H9 (cell line): ENCODE measurements at regions not wholly inside any gene's neighbourhood (a gene's known extent, or its start where the extent isn't known, plus 50 kb on each side); places are given as distances from the start of the nearest gene placed in this dataset.

ENCODE experiments used
- DNase-seq: peaks from one replicate; pipeline ENCODE4 v3.0.0-alpha.2; 2017
- H2AFZ ChIP-seq: one replicate; pipeline ENCODE4 v1.6.1; 2013; ENCODE audit warnings: mild to moderate bottlenecking, low read length, control low read depth, moderate library complexity
- H2AK5ac ChIP-seq: 2 replicates; pipeline ENCODE4 v1.6.1; 2013; ENCODE audit warnings: low read length, control low read depth, mixed read lengths; ENCODE audit not compliant: insufficient read length
- H2BK120ac ChIP-seq: one replicate; pipeline ENCODE4 v1.6.1; 2013; ENCODE audit warnings: low read depth, mild to moderate bottlenecking, low read length, control low read depth, inconsistent platforms; ENCODE audit not compliant: poor library complexity, severe bottlenecking
- H2BK12ac ChIP-seq: 2 replicates; pipeline ENCODE4 v1.6.1; 2013; ENCODE audit warnings: low read length, control low read depth, mixed read lengths, low read depth; ENCODE audit not compliant: insufficient read length
- H2BK15ac ChIP-seq: 2 replicates; pipeline ENCODE4 v1.6.1; 2013; ENCODE audit warnings: low read depth, low read length, control low read depth
- H2BK20ac ChIP-seq: one replicate; pipeline ENCODE4 v1.6.1; 2013; ENCODE audit warnings: low read depth, mild to moderate bottlenecking, low read length, control low read depth, inconsistent platforms; ENCODE audit not compliant: poor library complexity, severe bottlenecking
- H2BK5ac ChIP-seq: 2 replicates; pipeline ENCODE4 v1.6.1; 2013; ENCODE audit warnings: low read length, control low read depth, mixed read lengths; ENCODE audit not compliant: insufficient read length
- H3K14ac ChIP-seq: 2 replicates; pipeline ENCODE4 v1.6.1; 2013; ENCODE audit warnings: low read length, control low read depth; ENCODE audit not compliant: insufficient read depth
- H3K18ac ChIP-seq: 2 replicates; pipeline ENCODE4 v1.6.1; 2013; ENCODE audit warnings: low read depth, mild to moderate bottlenecking, mixed read lengths, low read length, control low read depth; ENCODE audit not compliant: insufficient read length
- H3K23ac ChIP-seq: 2 replicates; pipeline ENCODE4 v1.6.1; 2013; ENCODE audit warnings: low read length, control low read depth, mixed read lengths, low read depth; ENCODE audit not compliant: insufficient read length
- H3K23me2 ChIP-seq: 2 replicates; pipeline ENCODE4 v1.6.1; 2013; ENCODE audit warnings: low read depth, mild to moderate bottlenecking, mixed read lengths, low read length, control low read depth; ENCODE audit not compliant: insufficient read length, poor library complexity, severe bottlenecking
- H3K27ac ChIP-seq: 2 replicates; pipeline ENCODE4 v1.5.1; 2013; ENCODE audit warnings: low read length, control low read depth, mixed read lengths, low read depth; ENCODE audit not compliant: insufficient read length
- H3K27me3 ChIP-seq: 2 replicates; pipeline ENCODE4 v1.6.1; 2013; ENCODE audit warnings: low read length, control low read depth, inconsistent platforms; ENCODE audit not compliant: insufficient read depth
- H3K4ac ChIP-seq: 2 replicates; pipeline ENCODE4 v1.6.1; 2013; ENCODE audit warnings: low read depth, mild to moderate bottlenecking, control low read depth, inconsistent platforms, low read length, moderate library complexity
- H3K4me1 ChIP-seq: 2 replicates; pipeline ENCODE4 v1.6.1; 2013; ENCODE audit warnings: low read length, control low read depth, inconsistent platforms; ENCODE audit not compliant: insufficient read depth
- H3K4me2 ChIP-seq: 2 replicates; pipeline ENCODE4 v1.6.1; 2013; ENCODE audit warnings: low read length, control low read depth, mixed read lengths; ENCODE audit not compliant: insufficient read length, insufficient read depth
- H3K56ac ChIP-seq: 2 replicates; pipeline ENCODE4 v1.6.1; 2013; ENCODE audit warnings: low read depth, mild to moderate bottlenecking, mixed read lengths, low read length, control low read depth; ENCODE audit not compliant: insufficient read length
- H3K79me1 ChIP-seq: 2 replicates; pipeline ENCODE4 v1.6.1; 2013; ENCODE audit warnings: low read depth, mild to moderate bottlenecking, moderate library complexity, low read length, control low read depth, inconsistent platforms; ENCODE audit not compliant: insufficient read depth, poor library complexity, severe bottlenecking
- H3K79me2 ChIP-seq: 2 replicates; pipeline ENCODE4 v1.6.1; 2013; ENCODE audit warnings: low read length, control low read depth, inconsistent platforms; ENCODE audit not compliant: insufficient read depth
- H3K9ac ChIP-seq: 2 replicates; pipeline ENCODE4 v1.6.1; 2013; ENCODE audit warnings: low read length, control low read depth, mixed read lengths; ENCODE audit not compliant: insufficient read length; ENCODE audit errors: extremely low read depth
- H3K9me3 ChIP-seq: one replicate; pipeline ENCODE4 v1.6.1; 2013; ENCODE audit warnings: low read depth, low read length, inconsistent platforms; ENCODE audit not compliant: control insufficient read depth
- H3T11ph ChIP-seq: one replicate; pipeline ENCODE4 v1.6.1; 2013; ENCODE audit warnings: mild to moderate bottlenecking, low read length, control low read depth, inconsistent platforms
- H4K20me1 ChIP-seq: one replicate; pipeline ENCODE4 v1.6.1; 2013; ENCODE audit not compliant: control insufficient read depth, insufficient read length, insufficient read depth
- H4K5ac ChIP-seq: 2 replicates; pipeline ENCODE4 v1.6.1; 2013; ENCODE audit warnings: low read depth, mild to moderate bottlenecking, mixed read lengths, low read length, control low read depth; ENCODE audit not compliant: insufficient read length
- H4K8ac ChIP-seq: replicated peaks from 2 replicates; pipeline ENCODE4 v1.6.1; 2013; ENCODE audit warnings: low read length, control low read depth, mixed read lengths, low read depth; ENCODE audit not compliant: insufficient read length
- H4K91ac ChIP-seq: 2 replicates; pipeline ENCODE4 v1.6.1; 2013; ENCODE audit warnings: low read depth, mild to moderate bottlenecking, moderate library complexity, mixed read lengths, low read length, control low read depth; ENCODE audit not compliant: insufficient read length
- H3K27ac Mint-ChIP-seq, 3 experiments: 2 replicates in 2 of 3; 3 replicates in 1 of 3; pipeline ENCODE4 v1.8.0; 2020 to 2021; ENCODE audit warnings: mixed read lengths in 3 of 3, mild to moderate bottlenecking in 1 of 3, moderate library complexity in 1 of 3
- H3K27me3 Mint-ChIP-seq: 2 replicates; pipeline ENCODE4 v1.8.0; 2021; ENCODE audit warnings: low read depth, mild to moderate bottlenecking, moderate library complexity, mixed read lengths
- H3K36me3 Mint-ChIP-seq, 3 experiments: 2 replicates in 2 of 3; 3 replicates in 1 of 3; pipeline ENCODE4 v1.8.0; 2020 to 2021; ENCODE audit warnings: low read depth in 3 of 3, mixed read lengths in 3 of 3; ENCODE audit not compliant: insufficient read depth in 1 of 3
- H3K4me1 Mint-ChIP-seq, 2 experiments: 2 replicates each; pipeline ENCODE4 v1.8.0; 2020; ENCODE audit warnings: mixed read lengths in 2 of 2
- H3K4me3 Mint-ChIP-seq, 2 experiments: 2 replicates in 1 of 2; 3 replicates in 1 of 2; pipeline ENCODE4 v1.8.0; 2020 to 2021; ENCODE audit warnings: mild to moderate bottlenecking in 2 of 2, mixed read lengths in 2 of 2, moderate library complexity in 1 of 2
- H3K9me3 Mint-ChIP-seq, 2 experiments: 2 replicates in 1 of 2; 3 replicates in 1 of 2; pipeline ENCODE4 v1.8.0; 2020; ENCODE audit warnings: mild to moderate bottlenecking in 2 of 2, mixed read lengths in 2 of 2, moderate library complexity in 1 of 2
- CTCF ChIP-seq: fragments of 200-600 bp; sonication (generic); conservative IDR thresholded peaks from 3 replicates; pipeline ENCODE4 v1.8.0; 2021; ENCODE audit warnings: antibody characterized with exemption, mild to moderate bottlenecking
- WGBS: extraction: QIAGEN DNeasy Blood & Tissue Kit; methylation state at CpG from one replicate; pipeline ENCODE4 v1.1.7; 2013; ENCODE audit warnings: missing lambda C conversion rate, low lambda C conversion rate, mixed read lengths; ENCODE audit not compliant: insufficient read length; ENCODE audit errors: extremely low coverage; 5-methylcytosine and 5-hydroxymethylcytosine counted together

GRCh38 chrX:94977562-94977961 lies 1303.6 kb downstream of the FAM133A start:
- no CpG with 5 or more reads among the region's 2 CpGs for WGBS
- peak overlapping the region in 1 of 3 experiments; percentile 62; a peak in 2 of 7 replicates for H3K27ac Mint-ChIP-seq

More at GRCh38 chrX:94977562-94977961, 1303.6 kb downstream of the FAM133A start:
- H3K4me3 Mint-ChIP-seq: no peak overlapping the region
- H2BK20ac ChIP-seq: no peak overlapping the region
- no peak overlapping the region for H4K5ac ChIP-seq
- no peaks in the 10 kb centered on the region for H4K20me1 ChIP-seq
- H3K27me3 Mint-ChIP-seq: no peaks in the 10 kb centered on the region
- no peaks in the 10 kb centered on the region for H3K27me3 ChIP-seq
- peaks cover under 1 to 3% of the 10 kb centered on the region in 2 experiments; a peak in 2 of 5 replicates for H3K9me3 Mint-ChIP-seq
- no peak overlapping the region for H4K8ac ChIP-seq
- no peaks in the 10 kb centered on the region for H3K9me3 ChIP-seq
- H3K79me1 ChIP-seq: no peaks in the 10 kb centered on the region
- no peak overlapping the region for H3K23ac ChIP-seq
- no peaks in the 10 kb centered on the region for H3K4me1 ChIP-seq
- H3K14ac ChIP-seq: no peak overlapping the region
- no peak for DNase-seq
- H3K56ac ChIP-seq: no peak overlapping the region
- H3K4me1 Mint-ChIP-seq: peaks cover 0 to 29% of the 10 kb centered on the region in 2 experiments; a peak in 2 of 4 replicates
- no peak overlapping the region for H2BK120ac ChIP-seq
- no peak for TF ChIP-seq CTCF
- H2AFZ ChIP-seq: no peak overlapping the region
- H3T11ph ChIP-seq: no peak overlapping the region
- no peak overlapping the region for H2BK12ac ChIP-seq
- no peak overlapping the region for H3K9ac ChIP-seq
- no peak overlapping the region for H3K4me2 ChIP-seq
- no peak overlapping the region for H4K91ac ChIP-seq
- H3K79me2 ChIP-seq: no peaks in the 10 kb centered on the region
- peaks cover 0 to 2% (median 2%) of the 10 kb centered on the region in 3 experiments; a peak in 3 of 7 replicates for H3K36me3 Mint-ChIP-seq
- no peak overlapping the region for H3K4ac ChIP-seq
- H3K23me2 ChIP-seq: no peaks in the 10 kb centered on the region
- H2AK5ac ChIP-seq: no peak overlapping the region
- H3K18ac ChIP-seq: no peak overlapping the region
- no peak overlapping the region for H3K27ac ChIP-seq
- H2BK15ac ChIP-seq: no peak overlapping the region
- no peak overlapping the region for H2BK5ac ChIP-seq
